ENCODE measurements at regions not wholly inside any gene's neighbourhood (a gene's known extent, or its start where the extent isn't known, plus 50 kb on each side); places are given as distances from the start of the nearest gene placed in this dataset.
"Not testable (repeated sequence)": the region's sequence is repeated elsewhere in the genome, so short reads cannot be mapped to it uniquely, and the experiment has no call there.

DNA sequence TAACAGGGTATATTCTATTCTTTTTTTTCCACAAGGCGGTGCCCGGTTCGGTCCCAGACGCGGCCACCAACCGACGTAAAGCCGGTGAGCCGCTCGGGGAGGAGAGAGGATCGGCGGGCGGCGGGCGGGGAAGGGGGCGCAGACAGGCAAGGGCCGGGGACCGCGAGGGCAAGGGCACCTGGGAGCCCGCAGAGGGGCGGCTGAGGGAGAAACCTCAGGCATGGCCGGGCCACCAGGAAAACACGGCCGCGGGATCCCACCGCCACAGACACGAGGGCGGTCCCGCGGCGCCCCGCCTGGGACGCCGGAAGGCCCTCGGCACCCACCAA lies 511.3 kb upstream of the ZNF337 start:
- TF ChIP-seq POLR2A, EP300 (IDR thresholded peaks at IDR 0.05): not testable (repeated sequence)

All from upper lobe of left lung (tissue), 4 donors.